OCI-LY1 (cell line): ENCODE measurements at regions not wholly inside any gene's neighbourhood (a gene's known extent, or its start where the extent isn't known, plus 50 kb on each side); places are given as distances from the start of the nearest gene placed in this dataset.
A peak's percentile ranks its signal among the peaks of the same experiment; 100 is the strongest.

Experiments
- H2AFZ ChIP-seq: fragments of 200-600 bp; sonication (generic), shearing (Covaris generic); 2 replicates; pipeline ENCODE4 v1.6.0; 2014; ENCODE audit warnings: antibody characterized with exemption, mild to moderate bottlenecking, low read length
- H3F3A ChIP-seq: fragments of 200-600 bp; sonication (generic), shearing (Covaris generic); 2 replicates; pipeline ENCODE4 v1.6.0; 2014; ENCODE audit warnings: mild to moderate bottlenecking, antibody characterized with exemption, low read length, moderate library complexity; ENCODE audit not compliant: insufficient read depth
- H3K27ac ChIP-seq: fragments of 200-600 bp; sonication (generic); 2 replicates; pipeline ENCODE4 v1.5.1; 2014; ENCODE audit warnings: low read length, mixed run types, mild to moderate bottlenecking, low read depth; ENCODE audit not compliant: poor library complexity, severe bottlenecking
- H3K27me3 ChIP-seq: fragments of 200-600 bp; sonication (generic); 2 replicates; pipeline ENCODE4 v1.6.0; 2014; ENCODE audit warnings: antibody characterized with exemption, mild to moderate bottlenecking, low read length, moderate library complexity; ENCODE audit not compliant: insufficient read depth
- H3K36me3 ChIP-seq: fragments of 200-600 bp; sonication (generic); 2 replicates; pipeline ENCODE4 v1.6.1; 2014; ENCODE audit warnings: mild to moderate bottlenecking, antibody characterized with exemption, low read length, moderate library complexity, mixed read lengths; ENCODE audit not compliant: insufficient read depth
- H3K4me1 ChIP-seq: fragments of 200-600 bp; sonication (generic); 2 replicates; pipeline ENCODE4 v1.5.1; 2014; ENCODE audit warnings: mild to moderate bottlenecking, low read length, moderate library complexity; ENCODE audit not compliant: insufficient read depth, severe bottlenecking
- H3K4me2 ChIP-seq: fragments of 200-600 bp; sonication (generic), shearing (Covaris generic); 2 replicates; pipeline ENCODE4 v1.6.1; 2014; ENCODE audit warnings: low read length
- H3K4me3 ChIP-seq: fragments of 200-600 bp; sonication (generic); 2 replicates; pipeline ENCODE4 v1.5.1; 2014; ENCODE audit warnings: low read length, low read depth, mild to moderate bottlenecking, mixed read lengths; ENCODE audit not compliant: poor library complexity, severe bottlenecking
- H3K79me2 ChIP-seq: fragments of 200-600 bp; shearing (Covaris generic); 2 replicates; pipeline ENCODE4 v1.6.1; 2016; ENCODE audit warnings: mixed run types, low read length, mixed read lengths; ENCODE audit not compliant: insufficient read depth
- H3K9ac ChIP-seq: fragments of 200-600 bp; sonication (generic), shearing (Covaris generic); 2 replicates; pipeline ENCODE4 v1.6.1; 2014; ENCODE audit warnings: mild to moderate bottlenecking, low read length, mixed read lengths
- H3K9me2 ChIP-seq: fragments of 200-600 bp; sonication (generic), shearing (Covaris generic); 2 replicates; pipeline ENCODE4 v1.6.1; 2014; ENCODE audit warnings: low read depth, mild to moderate bottlenecking, low read length, mixed read lengths
- H3K9me3 ChIP-seq: fragments of 200-600 bp; shearing (Covaris generic); 2 replicates; pipeline ENCODE4 v1.6.1; 2014; ENCODE audit warnings: low read length, mixed read lengths
- H4K20me1 ChIP-seq: fragments of 200-600 bp; sonication (generic), shearing (Covaris generic); 2 replicates; pipeline ENCODE4 v1.6.0; 2016; ENCODE audit warnings: mild to moderate bottlenecking, low read length; ENCODE audit not compliant: insufficient read depth
- EZH2 ChIP-seq: fragments of 200-600 bp; sonication (generic), shearing (Covaris generic); IDR thresholded peaks from 2 replicates; pipeline ENCODE4 v1.8.0; 2017; ENCODE audit warnings: borderline replicate concordance, mixed run types, mild to moderate bottlenecking, antibody characterized with exemption, low read length, moderate library complexity, mixed read lengths
- TF ChIP-seq, protein P1 (sequence below): fragments of 200-600 bp; sonication (generic), shearing (Covaris generic); IDR thresholded peaks from 2 replicates; pipeline ENCODE4 v1.5.1; 2017; ENCODE audit warnings: mild to moderate bottlenecking, antibody characterized with exemption, low read length, moderate library complexity, mixed read lengths

DNA sequence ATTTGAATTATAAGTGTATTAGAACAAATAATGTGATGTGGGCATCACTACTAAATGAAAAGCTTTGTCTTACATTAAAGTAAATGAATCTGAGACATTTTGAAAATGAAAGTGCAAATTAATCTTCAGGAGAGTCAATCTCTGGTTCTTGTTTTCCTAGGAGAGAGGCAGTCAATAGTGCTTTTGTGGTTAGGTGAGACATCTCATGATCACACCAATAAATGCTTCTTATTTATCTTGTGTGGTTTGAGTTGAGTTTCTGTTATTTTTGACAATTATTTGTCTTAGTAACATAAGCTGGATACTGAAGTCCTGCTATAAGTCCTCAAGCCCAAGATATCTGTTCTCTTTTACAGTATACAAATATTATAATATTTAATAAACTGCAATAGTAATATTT lies 1378.0 kb upstream of the PCDH9 start:
- Histone ChIP-seq H3K9me3 (no peaks in the 10 kb centered on the region), H3K4me3 (no peak overlapping the region), H3K36me3 (no peaks in the 10 kb centered on the region), H3K4me2 (no peak overlapping the region), H3F3A (no peaks in the 10 kb centered on the region), H3K27ac (no peak overlapping the region), H3K27me3 (no peaks in the 10 kb centered on the region), H3K9ac (no peak overlapping the region), H2AFZ (no peak overlapping the region), H3K4me1 (no peaks in the 10 kb centered on the region), H4K20me1 (no peaks in the 10 kb centered on the region; the same call in 1 of the 2 replicates), H3K9me2 (no peaks in the 10 kb centered on the region), H3K79me2 (no peaks in the 10 kb centered on the region)
- TF ChIP-seq, protein P1, sequence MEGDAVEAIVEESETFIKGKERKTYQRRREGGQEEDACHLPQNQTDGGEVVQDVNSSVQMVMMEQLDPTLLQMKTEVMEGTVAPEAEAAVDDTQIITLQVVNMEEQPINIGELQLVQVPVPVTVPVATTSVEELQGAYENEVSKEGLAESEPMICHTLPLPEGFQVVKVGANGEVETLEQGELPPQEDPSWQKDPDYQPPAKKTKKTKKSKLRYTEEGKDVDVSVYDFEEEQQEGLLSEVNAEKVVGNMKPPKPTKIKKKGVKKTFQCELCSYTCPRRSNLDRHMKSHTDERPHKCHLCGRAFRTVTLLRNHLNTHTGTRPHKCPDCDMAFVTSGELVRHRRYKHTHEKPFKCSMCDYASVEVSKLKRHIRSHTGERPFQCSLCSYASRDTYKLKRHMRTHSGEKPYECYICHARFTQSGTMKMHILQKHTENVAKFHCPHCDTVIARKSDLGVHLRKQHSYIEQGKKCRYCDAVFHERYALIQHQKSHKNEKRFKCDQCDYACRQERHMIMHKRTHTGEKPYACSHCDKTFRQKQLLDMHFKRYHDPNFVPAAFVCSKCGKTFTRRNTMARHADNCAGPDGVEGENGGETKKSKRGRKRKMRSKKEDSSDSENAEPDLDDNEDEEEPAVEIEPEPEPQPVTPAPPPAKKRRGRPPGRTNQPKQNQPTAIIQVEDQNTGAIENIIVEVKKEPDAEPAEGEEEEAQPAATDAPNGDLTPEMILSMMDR = no peak
- no peak for TF ChIP-seq EZH2

DNA sequence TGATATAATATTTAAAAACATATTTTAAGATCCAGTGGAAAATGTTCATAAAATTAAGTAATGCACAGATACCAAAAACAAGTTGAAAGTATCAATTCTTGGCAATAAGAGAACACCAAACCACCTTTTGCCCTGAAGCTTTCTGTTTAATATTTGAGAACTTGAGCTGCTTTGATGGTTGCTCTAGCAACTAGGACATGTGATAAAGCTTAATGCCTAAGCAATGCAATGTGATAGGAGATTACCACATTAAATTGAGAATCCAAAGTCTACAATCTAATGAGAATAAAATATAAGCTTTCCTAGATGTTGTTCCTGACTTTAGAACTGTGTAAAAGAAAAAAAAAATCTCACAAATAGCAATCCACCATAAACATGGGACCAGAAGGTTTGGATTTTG lies 1367.5 kb upstream of the PCDH9 start:
- Histone ChIP-seq H3K27ac (no peak overlapping the region), H3K36me3 (no peaks in the 10 kb centered on the region), H3K9me3 (no peaks in the 10 kb centered on the region)

DNA sequence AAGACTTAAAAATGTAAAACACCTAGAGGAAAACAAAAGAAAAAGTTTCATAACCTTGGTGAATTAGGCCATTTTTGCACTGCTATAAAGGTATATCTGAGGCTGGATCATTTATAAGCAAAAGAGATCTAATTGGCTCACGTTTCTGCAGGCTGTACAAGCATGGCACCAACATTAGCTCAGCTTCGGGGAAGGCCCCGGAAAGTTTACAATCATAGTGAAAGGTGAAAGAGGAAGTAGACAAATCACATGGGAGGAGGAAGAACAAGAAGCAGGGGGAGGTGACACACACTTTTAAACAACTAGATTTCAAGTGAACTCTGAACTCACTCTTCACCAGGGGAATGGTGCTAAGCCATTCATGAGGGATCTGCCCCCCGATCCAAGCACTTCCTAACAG lies 1358.5 kb upstream of the PCDH9 start:
- no peak for TF ChIP-seq EZH2
- TF ChIP-seq, protein P1 = no peak
- Histone ChIP-seq H3K27me3 (no peaks in the 10 kb centered on the region), H3K9ac (no peak overlapping the region), H3F3A (no peaks in the 10 kb centered on the region), H3K36me3 (no peaks in the 10 kb centered on the region), H3K27ac (peak overlapping the region; percentile 37), H3K9me2 (no peaks in the 10 kb centered on the region), H3K4me3 (peak overlapping the region; percentile 44), H4K20me1 (no peaks in the 10 kb centered on the region), H3K9me3 (no peaks in the 10 kb centered on the region), H3K79me2 (no peaks in the 10 kb centered on the region), H3K4me1 (peaks cover 13% of the 10 kb centered on the region), H3K4me2 (peak overlapping the region; percentile 54), H2AFZ (peak overlapping the region; percentile 100)

More for the DNA sequence above, 1367.5 kb upstream of the PCDH9 start:
- Histone ChIP-seq H3K27me3 (no peaks in the 10 kb centered on the region), H3K4me2 (no peak overlapping the region), H3F3A (no peaks in the 10 kb centered on the region), H3K79me2 (no peaks in the 10 kb centered on the region), H3K4me1 (no peaks in the 10 kb centered on the region), H3K9me2 (no peaks in the 10 kb centered on the region; the same call in 1 of the 2 replicates), H2AFZ (no peak overlapping the region), H3K9ac (no peak overlapping the region), H4K20me1 (no peaks in the 10 kb centered on the region), H3K4me3 (no peak overlapping the region)
- TF ChIP-seq EZH2 = no peak
- TF ChIP-seq, protein P1 = no peak
